GM11168 (cell line): ENCODE measurements at regions not wholly inside any gene's neighbourhood (a gene's known extent, or its start where the extent isn't known, plus 50 kb on each side); places are given as distances from the start of the nearest gene placed in this dataset.

Experiments used
- in situ Hi-C: fragments of 300-500 bp; cut with MboI; formaldehyde crosslinking; loops from one replicate; pipeline ENCODE4 v1.12.0; 2022; ENCODE audit warnings: low sequenced_read_pairs; ENCODE audit not compliant: unreplicated experiment

DNA sequence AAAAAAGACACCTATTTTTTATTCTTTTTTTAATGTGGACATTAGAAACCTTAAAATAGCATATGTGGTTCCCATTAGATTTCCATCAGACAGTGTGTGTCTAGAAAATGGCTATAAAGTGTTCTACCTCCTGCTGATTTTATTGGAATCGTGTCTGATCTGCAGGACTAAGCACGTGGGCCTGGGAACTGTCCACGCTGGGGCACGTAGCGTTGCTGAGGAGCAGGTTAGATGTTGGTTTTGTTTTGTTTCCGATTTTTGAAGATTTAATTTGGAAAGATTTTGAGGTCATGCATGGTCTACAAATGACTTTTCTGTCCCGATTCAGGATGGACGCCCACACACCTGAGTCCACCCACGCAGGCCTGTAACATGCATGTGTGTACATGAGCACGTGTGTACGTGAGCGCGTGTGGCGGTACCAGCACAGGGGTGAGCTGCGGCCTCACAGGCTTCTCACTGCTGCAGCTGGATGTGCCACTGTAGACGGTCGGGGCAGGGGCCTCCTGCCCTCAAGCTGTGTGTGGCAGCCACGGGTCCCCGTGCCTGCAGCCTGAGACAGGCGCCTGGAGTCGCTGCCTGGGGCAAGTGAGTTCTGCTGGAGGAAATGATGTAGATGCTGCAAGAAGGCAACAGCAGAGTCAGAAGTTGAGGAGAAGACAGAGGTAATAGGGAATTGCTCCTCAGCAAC lies 99.7 kb upstream of the CTDP1 start:
- in situ Hi-C loops = no loop called here

DNA sequence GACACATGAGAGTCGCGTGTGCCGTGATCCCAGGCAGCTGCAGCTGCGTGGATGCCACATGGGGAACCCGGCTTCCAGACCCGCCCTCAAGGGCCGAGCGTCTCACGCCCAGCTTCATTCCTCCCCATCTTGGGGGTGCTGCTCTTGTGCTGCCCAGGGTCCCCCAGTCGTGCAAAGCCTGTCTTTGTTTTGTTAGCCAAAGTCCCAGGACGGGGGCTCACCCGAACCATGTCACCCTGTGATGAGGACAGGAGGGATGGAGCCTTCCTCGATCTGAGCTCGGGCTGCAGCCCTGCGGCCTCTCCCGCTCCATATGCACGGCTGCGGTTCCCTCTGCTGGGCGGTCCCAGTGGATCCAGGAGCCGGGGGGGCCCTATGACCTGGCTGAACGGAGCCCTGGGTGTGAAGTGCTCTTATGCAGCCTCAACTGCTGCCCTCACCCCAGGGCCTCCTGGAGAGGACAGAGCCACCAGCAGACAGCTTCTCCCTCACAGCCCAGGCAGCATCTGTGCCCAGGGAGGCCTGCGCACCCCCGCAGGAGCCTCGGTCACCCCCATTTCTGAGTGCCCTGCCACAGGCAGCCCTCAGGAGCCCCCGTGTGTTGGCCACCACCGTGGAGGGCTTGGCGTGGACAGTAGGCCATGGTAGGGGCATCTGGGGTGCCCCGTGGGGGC lies 99.0 kb upstream of the CTDP1 start:
- in situ Hi-C loops = no loop called here

- in situ Hi-C loops = no loop called here
Measured at GRCh38 chr18:79581406-79581805, 98.2 kb upstream of the CTDP1 start.

GRCh38 chr18:79581911-79582310 lies 97.7 kb upstream of the CTDP1 start:
- in situ Hi-C loops = no loop called here

GRCh38 chr18:79582978-79583377 lies 96.6 kb upstream of the CTDP1 start:
- in situ Hi-C loops = no loop called here

DNA sequence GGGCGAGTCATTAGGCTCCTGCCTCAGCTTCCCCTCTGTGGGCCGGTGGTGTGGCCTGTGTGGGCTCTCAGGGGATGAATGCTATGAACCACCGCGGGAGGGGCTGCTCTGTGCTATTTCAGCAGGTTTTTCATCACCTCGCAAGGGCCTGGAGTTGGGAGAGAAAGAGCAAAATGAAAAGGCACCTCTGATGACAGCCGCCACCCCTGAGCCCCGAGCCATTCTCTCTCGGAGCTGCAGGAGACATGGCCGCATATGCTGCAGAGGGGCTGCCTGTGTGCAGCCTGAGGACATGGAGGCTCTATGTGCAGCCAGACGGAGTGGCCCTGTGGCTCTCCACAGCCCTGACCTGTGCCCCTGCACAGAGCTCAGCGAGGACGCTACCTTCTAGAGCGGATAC lies 96.2 kb upstream of the CTDP1 start:
- in situ Hi-C loops = no loop called here

DNA sequence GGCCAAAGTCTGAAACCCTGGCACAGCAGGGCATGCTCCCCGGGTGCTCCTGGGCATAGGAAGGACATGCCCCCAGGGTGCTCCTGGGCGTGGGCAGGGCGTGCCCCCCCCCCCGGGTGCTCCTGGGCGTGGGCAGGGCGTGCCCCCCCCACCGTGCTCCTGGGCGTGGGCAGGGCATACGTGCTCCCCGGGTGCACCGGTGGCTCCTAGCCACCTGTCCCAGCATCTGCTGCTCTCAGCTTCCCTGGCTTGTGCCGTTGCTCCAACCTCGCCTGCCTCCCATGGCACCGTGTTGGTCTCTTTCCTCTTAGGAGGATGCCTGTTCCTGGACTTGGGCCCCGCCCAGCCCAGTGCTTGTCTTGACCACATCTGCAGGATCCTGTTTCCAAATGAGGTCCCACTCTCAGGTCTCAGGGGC lies 95.6 kb upstream of the CTDP1 start:
- in situ Hi-C loops = no loop called here

GRCh38 chr18:79584491-79585394 lies 94.9 kb upstream of the CTDP1 start:
- in situ Hi-C loops = no loop called here

DNA sequence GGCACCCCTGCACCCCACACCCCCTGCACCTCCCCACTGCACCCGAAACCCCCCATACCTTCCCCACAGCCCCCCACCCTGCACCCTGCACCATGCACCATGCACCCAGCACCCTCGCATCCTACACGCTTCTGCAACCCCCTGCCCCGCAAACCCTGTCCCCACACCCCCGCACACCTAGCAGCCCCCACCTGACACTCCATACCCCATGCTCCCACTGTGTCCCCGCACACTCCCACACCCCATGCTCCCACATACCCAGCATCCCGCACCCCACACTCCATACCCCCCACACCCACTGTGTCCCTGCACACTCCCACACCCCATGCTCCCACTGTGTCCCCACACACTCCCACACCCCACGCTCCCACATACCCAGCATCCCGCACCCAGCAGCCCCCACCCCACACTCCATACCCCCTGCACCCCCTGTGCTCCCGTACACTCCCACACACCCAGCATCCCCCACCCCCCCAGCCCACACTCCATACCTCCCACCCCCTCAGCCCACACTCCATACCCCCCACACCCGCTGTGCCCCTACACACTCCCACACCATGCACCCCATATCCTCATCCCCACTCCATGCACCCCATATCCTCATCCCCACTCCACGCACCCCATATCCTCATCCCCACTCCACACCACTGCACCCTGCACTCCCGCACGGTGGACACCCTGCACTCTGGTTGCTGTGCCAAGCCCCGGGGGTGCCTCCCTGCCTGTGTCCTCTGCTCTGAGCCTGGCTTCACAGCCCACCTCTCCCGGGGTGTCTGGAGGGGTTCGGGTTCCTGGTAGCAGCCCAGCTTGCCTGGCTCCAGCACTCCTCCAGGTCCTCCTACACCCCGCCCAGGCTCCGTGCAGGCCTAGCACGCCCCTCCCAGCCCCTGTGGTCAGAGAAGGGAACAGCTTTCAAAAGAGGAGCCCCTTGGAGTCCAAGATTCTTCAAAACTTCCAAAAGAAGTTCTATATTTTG lies 93.9 kb upstream of the CTDP1 start:
- in situ Hi-C loops = no loop called here

GRCh38 chr18:79586436-79587225 lies 93.0 kb upstream of the CTDP1 start:
- in situ Hi-C loops = no loop called here

- in situ Hi-C loops = no loop called here
Measured at GRCh38 chr18:79587226-79587741, 92.3 kb upstream of the CTDP1 start.

DNA sequence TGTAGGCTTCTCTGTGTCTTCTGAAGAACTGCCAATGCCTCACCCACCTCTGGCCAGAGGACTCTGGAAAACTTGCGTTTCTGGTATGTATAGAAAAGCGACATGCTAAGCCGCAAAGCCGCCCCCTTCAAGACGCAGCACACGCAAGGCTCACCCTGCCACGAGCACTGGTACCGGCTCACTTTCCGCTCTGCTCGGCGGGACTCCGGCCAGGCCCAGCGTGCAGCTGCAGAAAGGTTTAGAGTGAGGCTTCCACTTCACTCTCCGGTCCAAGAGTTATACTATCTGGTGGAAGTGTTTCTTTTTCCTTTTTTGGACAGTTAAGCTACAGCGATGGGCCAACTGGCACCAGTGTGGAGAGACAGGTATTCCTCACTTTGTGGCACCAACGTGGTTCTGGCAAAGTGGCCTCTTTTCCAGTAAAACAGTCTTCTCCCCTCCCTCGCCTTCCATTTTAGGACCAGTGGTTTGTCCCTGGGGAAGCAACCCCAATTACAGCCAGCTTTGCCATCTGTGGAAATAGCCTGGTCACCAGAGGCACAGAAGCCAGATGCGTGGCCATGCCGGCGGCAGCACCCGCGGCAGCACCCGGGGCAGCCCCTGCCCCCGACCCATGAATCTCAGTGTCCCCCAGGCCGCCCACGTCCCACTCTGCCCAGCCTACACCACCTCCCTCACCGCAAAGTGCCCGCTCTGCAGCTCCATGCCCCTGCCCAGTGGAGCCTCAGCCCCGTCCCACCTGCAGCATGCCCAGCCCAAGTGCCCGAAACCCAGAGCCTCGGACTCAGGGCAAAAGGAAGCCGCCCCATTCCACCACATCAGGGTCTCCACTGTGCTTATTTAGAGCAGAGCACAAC lies 91.6 kb upstream of the CTDP1 start:
- in situ Hi-C loops = no loop called here

DNA sequence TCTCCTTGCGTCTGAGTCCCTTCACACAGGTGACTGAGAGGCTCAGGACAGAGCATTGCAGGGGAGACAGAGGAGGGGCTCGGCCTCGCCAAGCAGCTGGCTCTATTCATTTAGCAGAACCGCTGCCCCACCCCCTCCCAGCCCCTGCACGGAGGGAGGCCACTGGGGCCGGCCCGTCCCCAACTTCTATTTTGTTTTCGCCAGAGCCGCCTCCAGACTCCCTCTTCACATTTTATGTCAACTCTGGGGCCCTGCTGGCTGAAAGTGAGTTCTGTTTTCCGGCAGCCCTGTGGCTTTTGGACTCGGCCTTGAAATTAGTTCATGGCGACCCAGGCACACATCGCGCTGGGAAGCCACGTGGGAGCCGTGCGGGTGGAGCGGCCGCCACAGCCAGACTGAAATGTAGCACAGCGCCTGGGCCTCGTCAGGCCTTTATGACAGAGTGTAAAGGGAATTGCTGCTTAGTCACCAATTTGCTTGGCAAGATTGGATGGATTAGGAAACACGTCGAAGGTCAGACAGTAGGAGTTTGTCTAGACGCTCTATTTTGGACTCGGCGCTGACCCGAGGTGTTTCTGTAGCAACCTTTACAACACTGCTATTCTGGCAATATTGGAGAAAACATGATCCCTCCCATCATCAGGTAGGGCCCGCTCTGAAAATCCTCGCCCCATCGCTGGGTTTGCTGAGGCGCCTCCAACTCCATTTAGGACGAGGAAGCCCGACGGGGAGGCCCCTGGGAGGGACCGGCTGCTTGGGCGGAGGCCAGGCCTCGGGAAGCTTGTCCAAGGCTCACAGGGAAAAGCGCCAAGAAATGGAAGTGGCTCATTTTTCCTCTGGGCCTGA lies 90.7 kb upstream of the CTDP1 start:
- in situ Hi-C loops = no loop called here

DNA sequence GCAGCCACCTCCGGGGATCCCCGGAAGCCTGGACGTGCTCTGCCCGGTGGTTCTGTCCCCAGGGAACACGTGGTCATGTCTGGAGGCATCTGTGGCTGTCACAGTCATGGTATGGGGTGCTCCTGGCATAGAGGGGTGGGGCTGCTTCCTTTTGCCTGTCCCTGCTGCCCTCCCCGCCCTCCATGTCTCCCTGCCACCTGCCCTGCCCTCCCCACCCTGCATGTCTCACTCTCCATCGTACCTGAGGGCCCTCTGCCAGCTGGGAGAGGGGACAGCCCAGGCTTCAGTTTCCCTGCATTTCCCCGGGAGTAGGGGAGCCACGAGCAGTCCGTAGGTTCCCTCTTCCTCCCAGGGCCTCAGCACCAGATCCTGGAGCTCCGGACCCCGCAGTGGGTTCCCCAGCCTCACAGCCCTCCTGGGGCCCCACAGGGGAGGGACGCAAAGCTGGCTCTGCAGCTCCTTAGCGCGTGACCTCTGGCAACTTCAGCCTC lies 90.0 kb upstream of the CTDP1 start:
- in situ Hi-C loops = no loop called here

DNA sequence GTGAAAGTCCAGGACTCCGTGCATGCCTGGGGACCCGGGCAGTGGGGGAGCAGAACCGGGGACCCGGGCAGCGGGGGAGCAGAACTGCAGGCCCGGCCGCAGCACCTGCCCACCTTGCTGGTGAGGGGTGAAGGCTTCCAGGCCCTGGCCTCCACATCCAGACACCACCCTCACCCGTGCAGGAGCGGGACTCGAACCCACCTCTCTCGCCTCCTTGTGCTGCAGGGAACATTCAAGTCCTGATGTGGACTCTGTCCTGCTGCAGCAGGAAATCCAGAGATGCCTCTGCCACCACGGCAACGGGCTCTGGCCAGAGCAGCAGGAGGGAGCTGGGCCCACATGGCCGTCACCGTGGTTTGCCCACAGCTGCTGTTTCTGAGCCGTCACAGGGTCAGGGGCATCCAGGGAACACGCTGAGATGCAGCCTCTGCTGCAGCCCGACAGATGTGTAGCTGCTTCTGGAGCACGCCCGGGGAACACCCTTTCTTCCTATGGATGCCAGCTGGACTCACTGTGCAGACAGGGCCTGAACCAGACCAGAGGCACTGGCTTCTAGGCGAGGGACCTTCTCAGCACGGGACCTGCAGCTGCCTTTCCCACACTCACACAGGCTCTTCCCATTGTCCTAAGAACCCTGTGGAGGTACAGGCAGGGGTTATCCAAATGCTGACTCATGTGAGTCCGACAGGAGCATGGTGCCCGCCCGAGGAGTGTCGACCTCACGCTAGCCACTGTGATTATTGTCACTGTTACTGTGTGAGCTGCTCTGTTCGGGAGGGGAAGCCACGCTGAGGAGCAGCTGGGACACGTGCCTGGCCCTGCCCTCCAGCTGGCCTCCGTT lies 89.2 kb upstream of the CTDP1 start:
- in situ Hi-C loops = no loop called here

GRCh38 chr18:79591032-79591308 lies 88.6 kb upstream of the CTDP1 start:
- in situ Hi-C loops = no loop called here
